ENCODE measurements at regions not wholly inside any gene's neighbourhood (a gene's known extent, or its start where the extent isn't known, plus 50 kb on each side); places are given as distances from the start of the nearest gene placed in this dataset.

GRCh38 chr12:87491089-87491488, 538.1 kb downstream of the C12orf50 start:
- H3K4me3 Mint-ChIP-seq = no peak overlapping the region
- DNase-seq (ENCODE audit: low spot score) = no peak
- Histone ChIP-seq H3K4me2 (no peak overlapping the region), H3K9ac (no peak overlapping the region), H3K36me3 (no peaks in the 10 kb centered on the region), H2AFZ (replicated peaks) (no peak overlapping the region), H3K27me3 (no peaks in the 10 kb centered on the region), H3F3A (ENCODE audit: low read depth) (peaks cover 4% of the 10 kb centered on the region), H4K20me1 (ENCODE audit: low read depth) (no peaks in the 10 kb centered on the region), H3K4me1 (no peaks in the 10 kb centered on the region), H3K4me3 (no peak overlapping the region), H3K9me3 (ENCODE audit: low read depth) (no peaks in the 10 kb centered on the region), H3K79me2 (ENCODE audit: low read depth) (no peaks in the 10 kb centered on the region), H3K27ac (no peak overlapping the region)
- H3K4me1 Mint-ChIP-seq = no peaks in the 10 kb centered on the region
- H3K36me3 Mint-ChIP-seq = no peaks in the 10 kb centered on the region
- no peaks in the 10 kb centered on the region for H3K27me3 Mint-ChIP-seq (ENCODE audit: insufficient read depth, low read depth)
- H3K9me3 Mint-ChIP-seq = no peaks in the 10 kb centered on the region
- no peak overlapping the region for H3K27ac Mint-ChIP-seq
- no peak for TF ChIP-seq EZH2 (IDR thresholded peaks at IDR 0.05)
- no peak for TF ChIP-seq CTCF (IDR thresholded peaks at IDR 0.05)
- TF ChIP-seq EZH2phosphoT487 (IDR thresholded peaks at IDR 0.05) = no peak

- H3K4me2 ChIP-seq = no peak overlapping the region
- peak overlapping the region; percentile 75 for H3K27ac ChIP-seq
- Mint-ChIP-seq H3K4me1 (peaks cover 36% of the 10 kb centered on the region), H3K9me3 (peaks cover 5% of the 10 kb centered on the region), H3K27me3 (ENCODE audit: insufficient read depth, low read depth) (peaks cover 2% of the 10 kb centered on the region), H3K27ac (no peak overlapping the region), H3K36me3 (peaks cover 5% of the 10 kb centered on the region), H3K4me3 (no peak overlapping the region)
- peaks cover 11% of the 10 kb centered on the region for H3K4me1 ChIP-seq
- no peak overlapping the region for H2AFZ ChIP-seq (replicated peaks)
- H3F3A ChIP-seq (ENCODE audit: low read depth) = peaks cover 7% of the 10 kb centered on the region
- H3K79me2 ChIP-seq (ENCODE audit: low read depth) = no peaks in the 10 kb centered on the region
- H3K36me3 ChIP-seq = no peaks in the 10 kb centered on the region
- H3K27me3 ChIP-seq = no peaks in the 10 kb centered on the region
- no peak overlapping the region for H3K9ac ChIP-seq
- no peak overlapping the region for H3K4me3 ChIP-seq
- peaks cover 3% of the 10 kb centered on the region for H3K9me3 ChIP-seq (ENCODE audit: low read depth)
- TF ChIP-seq EZH2phosphoT487 (IDR thresholded peaks at IDR 0.05) = no peak
- no peak for TF ChIP-seq CTCF (IDR thresholded peaks at IDR 0.05)
- TF ChIP-seq EZH2 (IDR thresholded peaks at IDR 0.05) = no peak
- no peaks in the 10 kb centered on the region for H4K20me1 ChIP-seq (ENCODE audit: low read depth)
- no peak for DNase-seq (ENCODE audit: low spot score)
These were observed 559.9 kb downstream of the C12orf50 start for GRCh38 chr12:87469295-87469694.

- Histone ChIP-seq H4K20me1 (ENCODE audit: low read depth) (no peaks in the 10 kb centered on the region), H3K27ac (no peak overlapping the region), H3K9ac (no peak overlapping the region), H3K9me3 (ENCODE audit: low read depth) (peaks cover 3% of the 10 kb centered on the region), H3K36me3 (no peaks in the 10 kb centered on the region), H3K4me2 (no peak overlapping the region), H3K79me2 (ENCODE audit: low read depth) (no peaks in the 10 kb centered on the region), H3K4me1 (peaks cover 11% of the 10 kb centered on the region), H2AFZ (replicated peaks) (no peak overlapping the region), H3F3A (ENCODE audit: low read depth) (peaks cover 7% of the 10 kb centered on the region), H3K27me3 (no peaks in the 10 kb centered on the region), H3K4me3 (no peak overlapping the region)
- Mint-ChIP-seq H3K4me3 (no peak overlapping the region), H3K4me1 (peaks cover 36% of the 10 kb centered on the region), H3K9me3 (no peaks in the 10 kb centered on the region), H3K27me3 (ENCODE audit: insufficient read depth, low read depth) (peaks cover 2% of the 10 kb centered on the region), H3K27ac (no peak overlapping the region), H3K36me3 (peaks cover 2% of the 10 kb centered on the region)
- DNase-seq (ENCODE audit: low spot score) = peak; percentile 4
- TF ChIP-seq EZH2 (IDR thresholded peaks at IDR 0.05) (no peak), CTCF (IDR thresholded peaks at IDR 0.05) (no peak), EZH2phosphoT487 (IDR thresholded peaks at IDR 0.05) (no peak)
These were observed 561.3 kb downstream of the C12orf50 start for GRCh38 chr12:87467936-87468335.
